CD14-positive monocyte (primary cell): ENCODE measurements at regions not wholly inside any gene's neighbourhood (a gene's known extent, or its start where the extent isn't known, plus 50 kb on each side); places are given as distances from the start of the nearest gene placed in this dataset.

Experiments
- DNase-seq, 3 donors: peaks; one replicate each; pipeline ENCODE4 v3.0.0-alpha.2; 2011 to 2022
- H2AFZ ChIP-seq: 2 replicates; pipeline ENCODE4 v1.6.0; 2012; ENCODE audit warnings: mild to moderate bottlenecking, low read depth, low read length, inconsistent platforms; ENCODE audit not compliant: insufficient read depth, poor library complexity, severe bottlenecking
- H3K27ac ChIP-seq, 2 donors: 1 replicate in 1 of 2; 2 replicates in 1 of 2; pipeline ENCODE4 v1.5.1; 2012 to 2013; ENCODE audit warnings: low read length in 2 of 2, control low read depth in 1 of 2, inconsistent platforms in 1 of 2, low read depth in 1 of 2, mild to moderate bottlenecking in 1 of 2
- H3K27me3 ChIP-seq, 2 donors: one replicate each; pipeline versions ENCODE4 v1.6.0 to v1.6.1; 2011 to 2013; ENCODE audit warnings: low read length in 2 of 2; ENCODE audit not compliant: control insufficient read depth in 2 of 2, insufficient read depth in 2 of 2
- H3K36me3 ChIP-seq, 2 donors: replicated peaks in 1 of 2; 1 replicate in 1 of 2; 2 replicates in 1 of 2; pipeline versions ENCODE4 v1.5.1 to v1.6.1; 2012 to 2013; ENCODE audit warnings: low read length in 2 of 2, control low read depth in 1 of 2, inconsistent platforms in 1 of 2, mild to moderate bottlenecking in 1 of 2; ENCODE audit not compliant: insufficient read depth in 2 of 2, control insufficient read depth in 1 of 2
- H3K4me1 ChIP-seq, 2 donors: 1 replicate in 1 of 2; 2 replicates in 1 of 2; pipeline versions ENCODE4 v1.5.1 to v1.6.1; 2012 to 2013; ENCODE audit warnings: low read length in 2 of 2, control low read depth in 1 of 2, inconsistent platforms in 1 of 2, mild to moderate bottlenecking in 1 of 2, moderate library complexity in 1 of 2; ENCODE audit not compliant: insufficient read depth in 2 of 2, control insufficient read depth in 1 of 2
- H3K4me2 ChIP-seq: replicated peaks from 2 replicates; pipeline ENCODE3; 2012; ENCODE audit warnings: low read length, moderate library complexity, mild to moderate bottlenecking; ENCODE audit not compliant: poor library complexity, severe bottlenecking; ENCODE audit errors: extremely low read depth
- H3K4me3 ChIP-seq, 3 experiments: fragments of 200-600 bp in 1 of 3; sonication (generic) in 1 of 3; replicated peaks in 1 of 3; 1 replicate in 2 of 3; 2 replicates in 1 of 3; pipeline ENCODE4 v1.5.1; 2011 to 2013; ENCODE audit warnings: low read length in 3 of 3, mild to moderate bottlenecking in 3 of 3, control low read depth in 2 of 3, low read depth in 2 of 3, inconsistent platforms in 1 of 3, moderate library complexity in 1 of 3
- H3K79me2 ChIP-seq: 2 replicates; pipeline ENCODE4 v1.6.0; 2012; ENCODE audit warnings: mild to moderate bottlenecking, control low read depth, inconsistent platforms, low read length, moderate library complexity; ENCODE audit not compliant: insufficient read depth
- H3K9ac ChIP-seq: 2 replicates; pipeline ENCODE4 v1.6.0; 2017; ENCODE audit warnings: low read length, mild to moderate bottlenecking; ENCODE audit not compliant: insufficient read depth, poor library complexity, severe bottlenecking
- H3K9me3 ChIP-seq, 2 donors: replicated peaks in 1 of 2; 1 replicate in 1 of 2; 2 replicates in 1 of 2; pipeline versions ENCODE4 v1.5.1 to v1.6.1; 2012 to 2013; ENCODE audit warnings: low read length in 2 of 2, control low read depth in 1 of 2; ENCODE audit not compliant: control insufficient read depth in 1 of 2, insufficient read depth in 1 of 2
- H4K20me1 ChIP-seq: 2 replicates; pipeline ENCODE4 v1.6.0; 2012; ENCODE audit warnings: mild to moderate bottlenecking, low read length, control low read depth, moderate library complexity; ENCODE audit not compliant: insufficient read depth
- H3K27ac Mint-ChIP-seq, 7 donors: one replicate each; pipeline ENCODE4 v1.8.0; 2020; ENCODE audit warnings: mild to moderate bottlenecking in 7 of 7, mixed read lengths in 7 of 7, moderate library complexity in 6 of 7, inconsistent platforms in 2 of 7
- H3K27me3 Mint-ChIP-seq, 3 donors: one replicate each; pipeline ENCODE4 v1.8.0; 2021 to 2022; ENCODE audit warnings: low read depth in 3 of 3, mild to moderate bottlenecking in 3 of 3, mixed read lengths in 3 of 3, moderate library complexity in 3 of 3, inconsistent platforms in 1 of 3
- H3K36me3 Mint-ChIP-seq, 2 donors: one replicate each; pipeline ENCODE4 v1.8.0; 2020; ENCODE audit warnings: mixed read lengths in 2 of 2, inconsistent platforms in 1 of 2, mild to moderate bottlenecking in 1 of 2
- H3K4me1 Mint-ChIP-seq: one replicate; pipeline ENCODE4 v1.8.0; 2020; ENCODE audit warnings: mild to moderate bottlenecking, mixed read lengths
- H3K4me3 Mint-ChIP-seq, 2 donors: one replicate each; pipeline ENCODE4 v1.8.0; 2020; ENCODE audit warnings: mild to moderate bottlenecking in 2 of 2, mixed read lengths in 2 of 2, moderate library complexity in 1 of 2
- H3K9me3 Mint-ChIP-seq, 7 donors: one replicate each; pipeline ENCODE4 v1.8.0; 2020 to 2022; ENCODE audit warnings: mixed read lengths in 7 of 7, mild to moderate bottlenecking in 6 of 7, moderate library complexity in 6 of 7, inconsistent platforms in 2 of 7
- WGBS: methylation state at CpG from one replicate; pipeline ENCODE4 v1.1.5; 2013; ENCODE audit warnings: missing lambda C conversion rate; ENCODE audit not compliant: insufficient coverage; 5-methylcytosine and 5-hydroxymethylcytosine counted together
- intact Hi-C, 2 donors: fragments of 100-400 bp; cut with micrococcal nuclease; formaldehyde crosslinking; loops; one replicate each; pipeline versions ENCODE4 v1.15.0 to v1.15.1; 2023
- TF ChIP-seq, protein P1 (sequence below): fragments of 200-600 bp; IDR thresholded peaks from one replicate; pipeline ENCODE4 v1.8.0; 2022; ENCODE audit warnings: antibody characterized with exemption, mild to moderate bottlenecking

DNA sequence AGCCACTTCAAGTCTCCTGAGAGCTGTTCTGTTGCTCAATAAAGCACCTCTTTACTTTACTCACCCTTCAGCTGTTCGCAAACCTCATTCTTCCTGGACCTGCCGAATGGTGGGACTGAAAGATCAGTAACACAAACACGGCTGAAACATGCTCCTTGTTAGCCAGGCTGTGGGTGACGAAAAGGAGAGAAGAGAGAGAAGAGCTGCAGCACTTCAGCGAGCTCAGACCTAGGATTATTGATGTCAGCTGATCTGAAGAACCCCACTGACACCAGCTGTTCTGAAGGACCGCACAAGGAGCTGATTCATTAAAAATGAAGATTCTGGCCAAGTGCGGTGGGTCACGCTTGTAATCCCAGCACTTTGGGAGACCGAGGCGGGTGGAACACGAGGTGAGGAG lies 2020.0 kb upstream of the ADGRL3 start:
- Histone ChIP-seq H3K4me1 (no peaks in the 10 kb centered on the region), H3K4me2 (no peak overlapping the region), H3K4me3 (no peak overlapping the region), H2AFZ (no peak overlapping the region), H3K9me3 (peaks cover 0 to 13% of the 10 kb centered on the region in 2 donors), H3K27ac (no peak overlapping the region), H3K9ac (no peak overlapping the region), H3K36me3 (no peaks in the 10 kb centered on the region), H4K20me1 (no peaks in the 10 kb centered on the region), H3K27me3 (no peaks in the 10 kb centered on the region), H3K79me2 (no peaks in the 10 kb centered on the region)
- Mint-ChIP-seq H3K4me1 (no peaks in the 10 kb centered on the region), H3K4me3 (no peak overlapping the region), H3K36me3 (no peaks in the 10 kb centered on the region), H3K9me3 (peaks cover 0 to 6% (median 0%) of the 10 kb centered on the region in 7 donors), H3K27me3 (no peaks in the 10 kb centered on the region), H3K27ac (no peak overlapping the region)
- WGBS, result 80% methylated on average over 9 of the region's 11 CpGs
- intact Hi-C loops, result no loop called here
- no peak for DNase-seq
- TF ChIP-seq, protein P1, sequence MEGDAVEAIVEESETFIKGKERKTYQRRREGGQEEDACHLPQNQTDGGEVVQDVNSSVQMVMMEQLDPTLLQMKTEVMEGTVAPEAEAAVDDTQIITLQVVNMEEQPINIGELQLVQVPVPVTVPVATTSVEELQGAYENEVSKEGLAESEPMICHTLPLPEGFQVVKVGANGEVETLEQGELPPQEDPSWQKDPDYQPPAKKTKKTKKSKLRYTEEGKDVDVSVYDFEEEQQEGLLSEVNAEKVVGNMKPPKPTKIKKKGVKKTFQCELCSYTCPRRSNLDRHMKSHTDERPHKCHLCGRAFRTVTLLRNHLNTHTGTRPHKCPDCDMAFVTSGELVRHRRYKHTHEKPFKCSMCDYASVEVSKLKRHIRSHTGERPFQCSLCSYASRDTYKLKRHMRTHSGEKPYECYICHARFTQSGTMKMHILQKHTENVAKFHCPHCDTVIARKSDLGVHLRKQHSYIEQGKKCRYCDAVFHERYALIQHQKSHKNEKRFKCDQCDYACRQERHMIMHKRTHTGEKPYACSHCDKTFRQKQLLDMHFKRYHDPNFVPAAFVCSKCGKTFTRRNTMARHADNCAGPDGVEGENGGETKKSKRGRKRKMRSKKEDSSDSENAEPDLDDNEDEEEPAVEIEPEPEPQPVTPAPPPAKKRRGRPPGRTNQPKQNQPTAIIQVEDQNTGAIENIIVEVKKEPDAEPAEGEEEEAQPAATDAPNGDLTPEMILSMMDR, result no peak

DNA sequence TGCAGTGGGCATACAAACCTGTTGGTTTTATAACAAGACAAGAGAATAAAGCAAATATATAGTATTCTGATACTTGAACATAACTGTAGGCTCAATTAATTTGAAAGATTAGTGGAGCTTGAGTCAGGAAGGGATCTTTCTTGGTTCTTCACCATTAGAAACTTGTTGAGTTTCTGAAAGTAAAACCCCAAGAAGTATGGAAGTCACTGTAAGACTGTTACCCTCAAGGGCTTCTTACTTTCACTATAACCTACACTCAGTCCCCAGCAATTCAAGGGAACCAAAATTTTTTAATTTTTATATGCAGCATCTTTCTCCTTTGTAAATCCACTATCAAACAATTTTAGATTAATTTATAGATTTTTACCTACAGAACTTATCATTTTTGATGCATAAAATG lies 2019.2 kb upstream of the ADGRL3 start:
- H2AFZ ChIP-seq, result no peak overlapping the region
- H3K9me3 ChIP-seq, result peaks cover 0 to 13% of the 10 kb centered on the region in 2 donors
- Mint-ChIP-seq H3K27ac (no peak overlapping the region), H3K4me1 (no peaks in the 10 kb centered on the region), H3K36me3 (no peaks in the 10 kb centered on the region), H3K4me3 (no peak overlapping the region), H3K9me3 (peaks cover 0 to 6% (median 0%) of the 10 kb centered on the region in 7 donors), H3K27me3 (no peaks in the 10 kb centered on the region)
- no peaks in the 10 kb centered on the region for H3K36me3 ChIP-seq
- no peaks in the 10 kb centered on the region for H3K79me2 ChIP-seq
- H3K27ac ChIP-seq, result no peak overlapping the region
- H4K20me1 ChIP-seq, result no peaks in the 10 kb centered on the region
- H3K9ac ChIP-seq, result no peak overlapping the region
- intact Hi-C loops, result no loop called here
- no peaks in the 10 kb centered on the region for H3K27me3 ChIP-seq
- H3K4me1 ChIP-seq, result no peaks in the 10 kb centered on the region
- TF ChIP-seq, protein P1, result no peak
- no peak for DNase-seq
- H3K4me2 ChIP-seq, result no peak overlapping the region
- no peak overlapping the region for H3K4me3 ChIP-seq
